ENCODE measurements at regions not wholly inside any gene's neighbourhood (a gene's known extent, or its start where the extent isn't known, plus 50 kb on each side); places are given as distances from the start of the nearest gene placed in this dataset.

DNA sequence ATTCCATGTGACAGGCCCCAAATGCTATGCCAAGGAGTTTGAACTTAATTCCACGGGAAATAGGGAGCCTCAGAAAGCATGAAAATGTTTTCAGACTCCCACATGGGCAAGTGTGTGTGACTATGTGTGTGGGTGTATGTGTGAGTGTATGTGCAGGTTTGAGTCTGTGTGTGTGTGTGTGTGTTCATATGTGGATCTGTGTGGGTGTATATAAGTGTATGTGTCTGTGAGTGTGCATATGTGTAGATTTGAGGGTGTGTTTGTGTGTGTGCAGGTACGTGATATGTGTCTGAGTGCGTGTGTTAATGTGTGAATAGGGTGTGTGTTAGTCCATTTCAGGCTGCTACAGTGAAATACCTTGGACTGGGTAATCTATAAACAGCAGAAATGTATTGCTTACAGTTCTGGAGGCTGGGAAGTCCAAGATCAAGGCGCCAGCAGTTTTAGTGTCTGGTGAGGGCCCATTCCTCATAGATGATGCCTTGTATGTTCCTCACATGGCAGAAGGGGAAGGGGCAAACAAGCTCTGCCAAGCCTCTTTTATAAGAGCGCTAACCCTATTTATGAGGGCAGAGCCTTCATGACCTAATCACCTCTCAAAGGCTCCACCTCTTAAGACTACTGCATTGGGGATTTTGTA, 181.1 kb upstream of the TAB2 start:
- no peak overlapping the region for H3K27ac ChIP-seq (ENCODE audit: low read depth, low read length, poor library complexity, severe bottlenecking)

DNA sequence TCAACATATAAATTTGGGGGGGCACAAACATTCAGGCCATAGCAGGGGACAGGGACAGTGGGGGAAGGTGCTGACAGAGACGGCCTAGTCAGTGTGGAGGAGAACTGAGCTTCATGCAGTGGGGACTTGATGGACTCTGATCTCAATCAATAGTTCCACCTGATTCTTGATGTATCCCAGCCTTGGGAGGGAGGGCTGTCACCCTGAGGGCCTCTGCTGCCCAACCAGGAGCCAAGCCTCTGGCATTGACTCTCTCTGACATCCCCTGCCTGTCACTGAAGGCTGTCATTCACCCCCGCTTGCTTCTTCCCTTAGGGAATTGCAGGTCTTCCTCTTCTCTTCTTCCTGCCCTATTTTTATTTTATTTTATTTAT, 180.6 kb upstream of the TAB2 start:
- DNase-seq (ENCODE audit: low spot score): no peak
- no peak overlapping the region for H3K4me3 ChIP-seq (ENCODE audit: low read depth, low read length, poor library complexity, severe bottlenecking)
- no peaks in the 10 kb centered on the region for H3K79me2 ChIP-seq (ENCODE audit: insufficient read depth, low read depth, low read length)
- H3K36me3 ChIP-seq (ENCODE audit: insufficient read depth, low read length): no peaks in the 10 kb centered on the region
- H3K4me1 ChIP-seq (ENCODE audit: insufficient read depth, low read length, poor library complexity, severe bottlenecking): no peaks in the 10 kb centered on the region
- no TSS peak for BruUV-seq (replicated peaks)
- POLR2A ChIA-PET: interaction anchor here (0.6 kb wide), 1 partner anchor 27 kb away, joined by 4 read pairs; no protein-coding TSS in a partner anchor
- H3K4me2 ChIP-seq (ENCODE audit: low read length): no peak overlapping the region
- no peak overlapping the region for H2AFZ ChIP-seq (ENCODE audit: low read length)
- CTCF ChIA-PET (ENCODE audit: unreplicated experiment): no interaction called here
- H3K9me2 ChIP-seq (ENCODE audit: insufficient read depth, low read length): no peaks in the 10 kb centered on the region
- no peaks in the 10 kb centered on the region for H4K20me1 ChIP-seq (ENCODE audit: insufficient read depth, low read length)
- H3K9me3 ChIP-seq (ENCODE audit: low read length): no peaks in the 10 kb centered on the region
- TF ChIP-seq CTCF (conservative IDR thresholded peaks at IDR 0.05; ENCODE audit: low read length) (no peak), EZH2phosphoT487 (IDR thresholded peaks at IDR 0.05; ENCODE audit: borderline replicate concordance, low read depth, low read length) (no peak)
- intact Hi-C loops (cut with micrococcal nuclease; ENCODE audit: unreplicated experiment): no loop called here
- no peak overlapping the region for H3K27ac ChIP-seq (ENCODE audit: low read depth, low read length, poor library complexity, severe bottlenecking)

More for the DNA sequence above, 181.1 kb upstream of the TAB2 start:
- no peak for DNase-seq (ENCODE audit: low spot score)
- ChIA-PET CTCF (ENCODE audit: unreplicated experiment) (no interaction called here), POLR2A (interaction anchor here (0.6 kb wide), 1 partner anchor 26 kb away, joined by 4 read pairs; no protein-coding TSS in a partner anchor)
- TF ChIP-seq EZH2phosphoT487 (IDR thresholded peaks at IDR 0.05; ENCODE audit: borderline replicate concordance, low read depth, low read length): no peak
- TF ChIP-seq CTCF (conservative IDR thresholded peaks at IDR 0.05; ENCODE audit: low read length): no peak
- Histone ChIP-seq H3K4me3 (ENCODE audit: low read depth, low read length, poor library complexity, severe bottlenecking) (no peak overlapping the region), H3K4me1 (ENCODE audit: insufficient read depth, low read length, poor library complexity, severe bottlenecking) (no peaks in the 10 kb centered on the region), H2AFZ (ENCODE audit: low read length) (no peak overlapping the region), H3K9me3 (ENCODE audit: low read length) (no peaks in the 10 kb centered on the region), H3K36me3 (ENCODE audit: insufficient read depth, low read length) (no peaks in the 10 kb centered on the region), H3K79me2 (ENCODE audit: insufficient read depth, low read depth, low read length) (no peaks in the 10 kb centered on the region), H4K20me1 (ENCODE audit: insufficient read depth, low read length) (no peaks in the 10 kb centered on the region), H3K9me2 (ENCODE audit: insufficient read depth, low read length) (no peaks in the 10 kb centered on the region), H3K4me2 (ENCODE audit: low read length) (no peak overlapping the region)
- no TSS peak for BruUV-seq (replicated peaks)
- intact Hi-C loops (cut with micrococcal nuclease; ENCODE audit: unreplicated experiment): no loop called here

DNA sequence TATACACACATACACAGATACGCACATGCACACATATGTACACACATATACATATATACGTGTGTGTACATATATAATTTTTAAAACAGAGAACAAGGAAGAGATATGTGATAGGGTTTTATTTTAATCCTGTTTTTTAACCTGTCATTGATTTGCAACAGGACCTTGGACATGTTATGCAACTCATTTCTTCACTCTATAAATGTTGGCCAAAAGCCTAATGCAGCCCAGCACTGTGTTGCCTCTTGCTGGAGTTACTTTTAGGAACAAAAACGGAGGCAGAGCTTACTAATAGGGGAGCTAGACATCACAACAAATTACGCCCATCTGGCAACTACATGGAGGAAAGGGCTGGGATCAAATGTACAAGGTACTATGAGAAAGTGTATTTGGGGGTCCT, 179.9 kb upstream of the TAB2 start:
- Histone ChIP-seq H3K4me3 (ENCODE audit: low read depth, low read length, poor library complexity, severe bottlenecking) (no peak overlapping the region), H3K27ac (ENCODE audit: low read depth, low read length, poor library complexity, severe bottlenecking) (no peak overlapping the region), H4K20me1 (ENCODE audit: insufficient read depth, low read length) (no peaks in the 10 kb centered on the region), H3K9me2 (ENCODE audit: insufficient read depth, low read length) (no peaks in the 10 kb centered on the region), H3K4me1 (ENCODE audit: insufficient read depth, low read length, poor library complexity, severe bottlenecking) (no peaks in the 10 kb centered on the region), H3K9me3 (ENCODE audit: low read length) (no peaks in the 10 kb centered on the region), H3K79me2 (ENCODE audit: insufficient read depth, low read depth, low read length) (no peaks in the 10 kb centered on the region), H3K36me3 (ENCODE audit: insufficient read depth, low read length) (no peaks in the 10 kb centered on the region), H2AFZ (ENCODE audit: low read length) (no peak overlapping the region), H3K4me2 (ENCODE audit: low read length) (no peak overlapping the region)
- intact Hi-C loops (cut with micrococcal nuclease; ENCODE audit: unreplicated experiment): no loop called here
- CTCF ChIA-PET (ENCODE audit: unreplicated experiment): no interaction called here
- POLR2A ChIA-PET: no interaction called here
- TF ChIP-seq EZH2phosphoT487 (IDR thresholded peaks at IDR 0.05; ENCODE audit: borderline replicate concordance, low read depth, low read length): no peak
- TF ChIP-seq CTCF (conservative IDR thresholded peaks at IDR 0.05; ENCODE audit: low read length): no peak
- DNase-seq (ENCODE audit: low spot score): no peak
- no TSS peak for BruUV-seq (replicated peaks)

Data from OCI-LY7 (cell line).